Central memory CD4-positive, alpha-beta T cell (primary cell): ENCODE measurements at regions not wholly inside any gene's neighbourhood (a gene's known extent, or its start where the extent isn't known, plus 50 kb on each side); places are given as distances from the start of the nearest gene placed in this dataset.

Source experiments
- DNase-seq: peaks from one replicate; pipeline ENCODE4 v3.0.0; 2022

GRCh38 chr2:239522740-239523119 is 121.9 kb upstream of the HDAC4 start:
- DNase-seq: no peak

- DNase-seq: no peak
These were observed 121.4 kb upstream of the HDAC4 start for GRCh38 chr2:239522002-239522739.

GRCh38 chr2:239521518-239521815 is 120.6 kb upstream of the HDAC4 start:
- DNase-seq: no peak

- no peak for DNase-seq
These were observed 120.1 kb upstream of the HDAC4 start for GRCh38 chr2:239520811-239521517.

GRCh38 chr2:239519921-239520585 is 119.2 kb upstream of the HDAC4 start:
- no peak for DNase-seq

- DNase-seq: no peak
These were observed 118.5 kb upstream of the HDAC4 start for GRCh38 chr2:239519089-239519920.

- DNase-seq: no peak
These were observed 117.7 kb upstream of the HDAC4 start for GRCh38 chr2:239518286-239519088.

- no peak for DNase-seq
These were observed 116.9 kb upstream of the HDAC4 start for GRCh38 chr2:239517686-239518085.

GRCh38 chr2:239516954-239517305 is 116.1 kb upstream of the HDAC4 start:
- no peak for DNase-seq

- DNase-seq: no peak
These were observed 115.6 kb upstream of the HDAC4 start for GRCh38 chr2:239516286-239516953.

- no peak for DNase-seq
These were observed 114.1 kb upstream of the HDAC4 start for GRCh38 chr2:239514754-239515530.

GRCh38 chr2:239512054-239512453 is 111.2 kb upstream of the HDAC4 start:
- DNase-seq: no peak

GRCh38 chr2:239509373-239510143 is 108.7 kb upstream of the HDAC4 start:
- no peak for DNase-seq

- no peak for DNase-seq
These were observed 107.4 kb upstream of the HDAC4 start for GRCh38 chr2:239508261-239508660.

- DNase-seq: no peak
These were observed 106.9 kb upstream of the HDAC4 start for GRCh38 chr2:239507576-239508258.

GRCh38 chr2:239506961-239507360 is 106.1 kb upstream of the HDAC4 start:
- no peak for DNase-seq

- DNase-seq: no peak
These were observed 105.5 kb upstream of the HDAC4 start for GRCh38 chr2:239506101-239506857.

GRCh38 chr2:239504643-239505235 is 103.9 kb upstream of the HDAC4 start:
- no peak for DNase-seq
